Left ventricle myocardium inferior (tissue), 1 donor: ENCODE measurements at regions not wholly inside any gene's neighbourhood (a gene's known extent, or its start where the extent isn't known, plus 50 kb on each side); places are given as distances from the start of the nearest gene placed in this dataset.

Experiments
- DNase-seq: peaks from one replicate; pipeline ENCODE4 v3.0.0-alpha.2; 2020
- H3K27ac ChIP-seq: fragments of 200-600 bp; replicated peaks from 2 replicates; pipeline ENCODE4 v1.8.0; 2021
- H3K27me3 ChIP-seq: fragments of 200-600 bp; 2 replicates; pipeline ENCODE4 v1.8.0; 2021; ENCODE audit warnings: low read depth
- H3K36me3 ChIP-seq: fragments of 200-600 bp; 2 replicates; pipeline ENCODE4 v1.8.0; 2021
- H3K4me1 ChIP-seq: fragments of 200-600 bp; 2 replicates; pipeline ENCODE4 v1.8.0; 2021
- H3K4me3 ChIP-seq: fragments of 200-600 bp; 2 replicates; pipeline ENCODE4 v1.8.0; 2021; ENCODE audit warnings: mild to moderate bottlenecking, moderate library complexity
- H3K9me3 ChIP-seq: fragments of 200-600 bp; replicated peaks from 2 replicates; pipeline ENCODE4 v1.8.0; 2021
- CTCF ChIP-seq: fragments of 200-600 bp; IDR thresholded peaks from 2 replicates; pipeline ENCODE4 v1.8.0; 2021; ENCODE audit warnings: antibody characterized with exemption, mild to moderate bottlenecking, borderline replicate concordance
- intact Hi-C: fragments of 100-400 bp; cut with micrococcal nuclease; formaldehyde crosslinking; loops from one replicate; pipeline ENCODE4 v1.11.0; 2022
- donor health status: DM: no; HTN: yes; CAD: no; lungs with severe emphysema.

- Histone ChIP-seq H3K4me1 (no peaks in the 10 kb centered on the region), H3K27ac (no peak overlapping the region), H3K36me3 (no peaks in the 10 kb centered on the region), H3K27me3 (no peaks in the 10 kb centered on the region), H3K4me3 (no peak overlapping the region), H3K9me3 (no peaks in the 10 kb centered on the region)
- DNase-seq = no peak
- intact Hi-C loops = no loop called here
- TF ChIP-seq CTCF = no peak
These were observed 358.9 kb upstream of the ETAA1 start for GRCh38 chr2:67038195-67038594.

- no peak for TF ChIP-seq CTCF
- intact Hi-C loops = no loop called here
- Histone ChIP-seq H3K9me3 (no peaks in the 10 kb centered on the region), H3K27me3 (no peaks in the 10 kb centered on the region), H3K4me1 (no peaks in the 10 kb centered on the region), H3K4me3 (no peak overlapping the region), H3K36me3 (no peaks in the 10 kb centered on the region), H3K27ac (no peak overlapping the region)
- DNase-seq = no peak
These were observed 358.1 kb upstream of the ETAA1 start for GRCh38 chr2:67039058-67039457.

- H3K4me3 ChIP-seq = no peak overlapping the region
- no peak for TF ChIP-seq CTCF
- intact Hi-C loops = no loop called here
- peaks cover 2% of the 10 kb centered on the region for H3K27me3 ChIP-seq
- no peaks in the 10 kb centered on the region for H3K9me3 ChIP-seq
- DNase-seq = no peak
- no peaks in the 10 kb centered on the region for H3K4me1 ChIP-seq
- H3K36me3 ChIP-seq = no peaks in the 10 kb centered on the region
- no peak overlapping the region for H3K27ac ChIP-seq
These were observed 357.5 kb upstream of the ETAA1 start for GRCh38 chr2:67039517-67040103.

- Histone ChIP-seq H3K27me3 (peaks cover 4% of the 10 kb centered on the region), H3K4me1 (no peaks in the 10 kb centered on the region), H3K27ac (no peak overlapping the region), H3K9me3 (no peaks in the 10 kb centered on the region), H3K36me3 (no peaks in the 10 kb centered on the region), H3K4me3 (no peak overlapping the region)
- DNase-seq = no peak
- TF ChIP-seq CTCF = no peak
- intact Hi-C loops = no loop called here
These were observed 356.1 kb upstream of the ETAA1 start for GRCh38 chr2:67041051-67041450.

GRCh38 chr2:67043781-67044478, 353.2 kb upstream of the ETAA1 start:
- H3K27me3 ChIP-seq = peaks cover 4% of the 10 kb centered on the region
- TF ChIP-seq CTCF = no peak
- no peaks in the 10 kb centered on the region for H3K4me1 ChIP-seq
- H3K9me3 ChIP-seq = no peaks in the 10 kb centered on the region
- H3K36me3 ChIP-seq = no peaks in the 10 kb centered on the region
- H3K27ac ChIP-seq = no peak overlapping the region
- no peak for DNase-seq
- H3K4me3 ChIP-seq = no peak overlapping the region
- intact Hi-C loops = no loop called here
